22Rv1 (cell line): ENCODE measurements at regions not wholly inside any gene's neighbourhood (a gene's known extent, or its start where the extent isn't known, plus 50 kb on each side); places are given as distances from the start of the nearest gene placed in this dataset.

Source experiments
- CTCF ChIP-seq: fragments of 450-650 bp; IDR thresholded peaks from 2 replicates; pipeline ENCODE4 v1.5.1; 2017; ENCODE audit warnings: mild to moderate bottlenecking
- ZFX ChIP-seq: fragments of 450-650 bp; IDR thresholded peaks from 2 replicates; pipeline ENCODE4 v1.6.1; 2017; ENCODE audit warnings: antibody characterized with exemption, borderline replicate concordance

DNA sequence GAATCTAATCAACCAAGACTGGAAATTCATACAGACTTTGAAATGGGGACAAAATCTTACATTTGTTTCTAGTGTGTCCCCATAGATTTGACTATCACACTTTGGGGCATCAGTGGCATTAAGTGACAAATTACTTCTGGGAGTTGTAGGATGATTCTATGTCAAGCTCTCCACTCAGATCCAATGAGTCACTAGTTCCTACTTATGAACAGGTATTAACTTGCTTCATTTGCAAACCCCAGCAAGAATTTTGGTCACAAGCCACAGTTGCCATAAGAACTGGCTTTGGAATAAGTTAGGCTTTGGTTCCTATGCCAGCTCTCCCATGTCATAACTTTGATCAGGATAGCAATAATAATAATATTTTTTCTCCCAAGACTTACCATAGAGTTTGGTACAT is 77.6 kb upstream of the PTPRK start:
- TF ChIP-seq CTCF: no peak
- no peak for TF ChIP-seq ZFX
